HG03460 (cell line): ENCODE measurements at regions not wholly inside any gene's neighbourhood (a gene's known extent, or its start where the extent isn't known, plus 50 kb on each side); places are given as distances from the start of the nearest gene placed in this dataset.

Experiments used
- ATAC-seq: cut with Tn5 transposase; IDR thresholded peaks from one replicate; pipeline ENCODE4 v1.9.1; 2021; ENCODE audit not compliant: unreplicated experiment

DNA sequence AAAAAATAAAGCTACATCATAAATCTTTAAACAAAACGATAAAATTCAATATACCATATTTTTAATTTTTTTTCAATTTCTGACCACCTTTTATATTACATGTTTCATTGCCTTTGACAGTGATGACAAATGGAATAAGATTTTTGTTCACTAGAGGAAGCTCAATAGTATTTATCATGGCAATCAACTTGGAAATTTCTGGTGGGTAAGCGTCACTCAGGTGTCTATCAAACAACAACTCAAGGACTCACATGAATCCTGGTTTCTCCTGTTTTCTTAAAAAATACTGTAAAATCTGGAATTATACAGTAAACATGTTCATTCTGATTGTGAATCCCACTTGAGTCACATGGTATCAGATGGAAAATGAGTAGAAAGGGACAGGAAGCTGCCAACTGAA is 782.2 kb downstream of the OTOL1 start:
- ATAC-seq = no peak

DNA sequence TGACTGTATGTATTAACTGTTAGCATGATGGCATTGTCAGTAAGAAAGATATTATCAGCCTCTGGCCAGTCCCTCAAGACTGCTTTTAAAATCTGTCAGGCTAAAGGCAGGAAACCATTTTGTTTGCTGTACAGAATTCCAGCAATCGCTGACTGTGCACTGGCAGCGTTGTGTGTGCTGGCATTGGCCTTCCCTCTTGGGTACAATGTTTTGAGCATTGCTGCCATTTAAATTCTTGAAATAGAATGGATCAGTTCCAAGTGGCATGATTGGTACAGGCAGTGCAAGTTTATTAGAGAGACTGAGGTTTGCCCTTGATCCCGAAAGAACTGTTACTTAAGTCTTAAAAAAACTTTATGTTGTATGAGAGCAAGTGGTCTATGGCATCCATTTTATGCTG is 788.7 kb downstream of the OTOL1 start:
- ATAC-seq = no peak

DNA sequence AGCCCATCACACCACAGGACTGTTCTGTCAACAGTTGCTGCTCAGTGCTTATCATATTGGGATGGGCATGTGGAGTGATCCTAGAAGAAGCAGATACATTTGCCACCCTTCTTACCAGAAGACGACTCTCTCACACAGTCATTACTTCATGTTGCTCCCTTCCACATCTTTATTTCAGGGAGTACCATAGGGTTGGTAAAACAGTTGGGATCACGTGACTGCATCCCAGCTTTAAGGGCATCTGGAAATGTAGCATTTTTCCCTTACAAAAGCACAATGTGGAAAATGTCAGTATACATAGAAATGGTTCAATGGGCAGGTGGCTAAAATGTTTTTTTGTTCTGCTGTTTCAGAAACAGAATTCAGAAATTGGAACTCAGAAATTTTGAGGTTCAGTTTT is 791.0 kb downstream of the OTOL1 start:
- no peak for ATAC-seq

DNA sequence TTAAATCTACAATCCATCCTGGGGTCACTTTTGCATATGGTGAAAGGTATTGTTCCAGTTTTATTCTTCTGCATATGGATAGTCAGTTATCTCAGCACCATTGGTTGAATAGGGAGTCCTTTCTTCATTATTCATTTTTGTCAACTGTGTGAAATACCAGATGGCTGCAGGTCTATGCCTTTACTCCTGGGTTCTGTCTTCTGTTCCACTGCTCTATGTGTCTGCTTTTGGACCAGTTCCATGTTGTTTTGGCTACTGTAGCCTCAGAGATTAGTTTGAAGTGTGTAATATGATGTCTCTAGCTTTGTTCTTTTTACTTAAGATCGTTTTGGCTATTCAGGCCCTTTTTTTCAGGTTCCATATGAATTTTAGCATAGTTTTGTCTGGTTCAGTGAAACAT is 795.8 kb downstream of the OTOL1 start:
- no peak for ATAC-seq

DNA sequence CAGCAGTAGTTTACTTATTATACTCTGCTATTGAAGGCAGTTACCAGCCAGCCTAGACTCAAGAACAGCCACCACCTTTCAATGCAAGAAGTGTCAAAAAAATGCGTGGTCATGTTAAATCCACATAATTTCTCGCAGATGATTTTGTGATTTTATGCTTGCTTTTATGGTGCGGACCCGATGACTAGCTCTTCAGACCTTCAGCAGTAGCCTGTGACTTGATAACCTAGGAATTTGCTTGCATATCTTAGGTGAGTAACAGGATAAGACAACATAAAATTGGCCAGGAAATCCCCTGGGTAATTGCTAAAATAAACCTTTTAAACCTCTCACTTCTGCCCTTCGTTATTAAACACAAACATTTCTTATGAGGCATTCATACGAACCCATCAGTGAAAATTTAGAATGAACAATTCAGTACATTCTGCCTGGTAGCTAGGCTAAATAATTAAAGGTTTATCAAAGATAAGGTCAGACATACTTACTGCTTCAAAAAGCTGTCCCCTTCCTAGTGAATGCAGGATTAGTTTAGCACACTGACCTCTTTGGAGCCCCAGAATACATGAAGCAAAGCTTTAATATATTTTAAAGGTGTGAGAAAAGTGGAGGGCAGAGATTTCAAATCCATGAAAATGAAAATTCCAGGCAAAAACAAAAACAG is 798.8 kb downstream of the OTOL1 start:
- no peak for ATAC-seq

DNA sequence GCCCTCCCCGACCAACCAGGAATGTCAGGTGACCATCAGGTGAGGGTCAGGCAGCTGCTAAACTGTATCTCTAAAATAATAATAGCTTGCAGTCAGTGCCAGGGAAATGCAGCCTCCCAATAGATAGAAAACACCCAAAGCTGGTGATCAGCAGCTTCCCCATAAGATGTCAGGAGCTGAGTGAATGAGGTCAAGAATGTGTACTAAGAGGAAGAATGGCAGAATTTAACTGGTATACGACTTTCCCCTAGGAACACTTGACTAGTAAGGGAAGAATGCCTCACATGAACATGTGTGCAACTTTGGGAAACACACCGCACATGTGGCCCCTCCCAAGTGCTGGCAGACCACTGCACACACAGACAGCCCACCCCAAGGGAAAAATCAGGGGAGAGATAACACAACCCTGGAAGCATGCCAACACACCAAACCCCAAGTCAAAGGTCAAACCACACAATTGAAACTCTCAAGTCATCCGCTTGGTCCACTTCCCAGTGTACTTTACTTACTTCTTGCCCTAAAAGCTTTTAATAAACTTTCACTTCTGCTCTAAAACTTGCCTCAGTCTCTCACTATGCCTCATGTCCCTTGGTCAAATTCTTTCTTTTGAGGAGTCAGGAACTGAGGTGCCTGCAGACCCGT is 806.5 kb downstream of the OTOL1 start:
- ATAC-seq = no peak

DNA sequence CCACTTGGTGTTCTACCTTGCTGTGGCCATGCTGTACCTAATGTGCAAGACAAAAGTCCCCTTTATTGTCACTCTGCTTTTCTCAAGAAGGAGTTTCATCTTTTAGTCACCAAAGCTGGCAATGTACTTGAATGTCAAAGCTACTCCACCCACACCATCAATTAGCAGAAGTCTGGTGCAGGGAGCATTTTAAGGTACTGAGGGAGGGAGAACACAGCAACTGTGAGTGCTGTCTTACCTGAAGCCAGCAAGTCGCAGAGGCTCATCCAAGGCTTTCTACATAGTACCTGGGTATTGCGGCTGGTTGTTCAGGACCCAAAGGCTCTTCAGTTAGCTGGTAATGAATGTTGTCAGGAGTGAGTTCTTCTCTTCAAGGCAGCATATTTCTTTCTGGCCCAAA is 820.4 kb downstream of the OTOL1 start:
- ATAC-seq = no peak

DNA sequence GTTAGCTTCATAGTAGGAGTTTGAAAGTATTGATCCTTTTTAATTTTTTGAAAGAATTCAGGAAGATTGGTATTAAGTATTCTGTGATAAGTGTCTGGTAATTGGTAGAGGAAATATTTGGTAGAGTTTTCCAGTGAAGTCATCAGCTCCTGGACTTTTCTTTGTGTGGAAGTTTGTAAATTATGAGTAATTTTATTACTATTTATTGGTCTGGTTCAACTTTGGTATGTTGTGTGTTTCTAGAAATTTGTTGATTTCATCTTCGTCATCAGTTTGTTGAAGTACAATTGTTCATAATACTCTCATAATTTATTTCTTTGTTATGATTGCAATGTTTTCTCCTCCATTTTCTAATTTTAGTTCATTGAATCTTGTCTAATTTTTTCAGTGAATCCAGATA is 832.0 kb downstream of the OTOL1 start:
- no peak for ATAC-seq

DNA sequence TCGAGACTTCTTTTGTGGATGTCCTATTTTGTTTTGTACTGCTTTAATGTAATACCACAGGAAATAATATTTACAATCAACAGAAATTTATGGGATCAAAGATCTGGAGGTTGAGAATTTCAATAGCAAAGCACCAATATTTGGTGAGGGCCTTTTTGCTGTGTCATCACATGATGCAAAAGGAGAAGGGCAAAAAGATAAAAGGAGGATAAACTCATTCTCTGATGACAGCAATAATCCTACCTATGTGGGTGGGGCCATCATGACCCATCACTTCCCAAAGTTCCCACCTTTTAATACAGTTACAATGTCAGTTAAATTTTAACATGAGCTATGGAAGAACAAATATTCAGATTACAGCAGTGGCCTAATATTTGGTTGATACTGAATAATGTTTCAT is 832.9 kb downstream of the OTOL1 start:
- ATAC-seq = no peak

DNA sequence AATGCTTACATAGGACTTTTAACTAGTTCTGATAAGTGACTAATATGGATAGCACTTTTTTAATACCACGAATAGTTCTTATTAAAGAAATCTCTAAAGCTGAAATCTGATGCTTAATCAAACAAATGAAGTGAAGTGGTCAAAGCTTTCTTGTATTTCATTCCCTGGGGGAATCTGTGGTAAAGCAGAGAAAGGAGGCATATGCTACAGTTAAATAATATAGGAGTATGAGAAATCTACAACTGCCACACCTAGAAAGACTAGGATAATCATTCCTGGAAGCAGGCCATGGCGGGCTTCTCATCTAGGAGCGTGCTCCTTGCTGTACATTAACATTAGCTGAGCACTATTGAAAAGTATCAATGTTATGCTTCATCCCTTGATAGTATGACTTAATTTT is 835.7 kb downstream of the OTOL1 start:
- ATAC-seq = no peak

DNA sequence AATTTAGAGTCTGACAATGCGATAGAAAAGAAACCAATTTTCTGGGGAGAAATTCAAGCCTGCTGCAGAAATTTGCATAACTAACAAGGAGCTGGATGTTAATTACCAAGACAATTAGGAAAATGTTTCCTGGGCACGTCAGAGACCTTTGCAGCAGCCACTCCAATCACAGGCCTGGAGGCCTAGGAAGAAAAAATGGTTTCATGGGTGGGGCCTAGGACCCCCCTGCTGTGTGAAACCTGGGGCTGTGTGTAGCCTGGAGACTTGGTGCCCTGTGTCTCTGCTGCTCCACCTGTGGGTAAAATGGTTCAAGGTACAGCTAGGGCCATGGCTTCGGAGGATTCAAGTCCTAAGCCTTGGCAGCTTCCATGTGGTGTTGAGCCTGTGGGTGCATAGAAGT is 837.9 kb downstream of the OTOL1 start:
- no peak for ATAC-seq

DNA sequence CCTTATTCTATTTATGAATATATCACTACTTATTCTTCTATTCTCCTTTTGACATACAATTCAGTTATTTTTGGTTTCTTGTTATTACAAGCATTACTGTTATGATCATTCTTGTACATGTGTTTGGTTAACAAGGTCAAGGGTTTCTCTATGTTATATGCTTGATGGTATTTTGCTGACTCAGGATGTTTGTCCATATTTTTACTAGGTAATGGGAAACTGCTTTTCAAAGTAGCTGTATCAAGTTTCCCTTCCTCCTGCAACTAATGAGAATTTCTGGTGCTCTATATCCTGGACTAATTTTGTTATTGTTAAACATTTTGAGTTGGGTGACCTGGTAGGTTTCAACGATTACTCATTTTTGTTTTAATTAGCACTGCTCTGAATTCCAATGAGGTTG is 841.0 kb downstream of the OTOL1 start:
- no peak for ATAC-seq

DNA sequence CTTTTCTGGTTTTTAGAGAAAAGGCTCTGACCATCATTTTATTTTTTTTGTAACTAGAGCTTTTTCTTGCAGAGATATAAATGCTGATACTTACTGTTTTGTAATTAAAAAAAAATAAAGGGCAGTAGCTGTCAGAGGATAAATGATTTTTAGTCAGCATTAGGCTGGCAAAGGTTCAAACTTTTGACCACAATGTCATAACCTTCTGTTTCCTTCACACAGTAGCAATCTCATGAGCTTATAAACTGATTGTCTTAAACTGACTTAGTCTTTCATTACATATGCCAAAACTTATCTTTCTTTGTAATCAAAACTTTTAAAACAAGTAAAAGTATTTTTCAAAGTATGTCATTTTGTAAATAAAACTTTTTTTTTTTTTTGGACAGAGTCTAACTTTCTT is 841.9 kb downstream of the OTOL1 start:
- ATAC-seq = no peak

DNA sequence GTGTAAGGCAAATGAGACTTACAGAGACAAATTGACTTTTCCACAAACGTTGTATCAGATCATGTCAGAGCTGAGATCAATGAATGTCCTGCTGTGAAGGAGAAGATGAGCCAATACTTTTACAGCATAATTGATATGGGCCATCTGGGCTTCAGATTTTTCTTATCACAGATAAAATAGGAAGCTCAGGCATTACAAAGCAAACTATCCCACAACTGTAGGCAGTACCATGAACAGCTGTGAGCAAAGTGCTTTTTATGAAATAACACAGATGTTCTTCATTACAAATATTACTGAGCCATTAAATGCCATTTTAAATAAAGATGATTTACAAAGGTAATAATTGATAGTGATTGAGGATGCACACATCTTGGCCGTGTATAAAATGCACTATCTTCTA is 852.3 kb downstream of the OTOL1 start:
- no peak for ATAC-seq

DNA sequence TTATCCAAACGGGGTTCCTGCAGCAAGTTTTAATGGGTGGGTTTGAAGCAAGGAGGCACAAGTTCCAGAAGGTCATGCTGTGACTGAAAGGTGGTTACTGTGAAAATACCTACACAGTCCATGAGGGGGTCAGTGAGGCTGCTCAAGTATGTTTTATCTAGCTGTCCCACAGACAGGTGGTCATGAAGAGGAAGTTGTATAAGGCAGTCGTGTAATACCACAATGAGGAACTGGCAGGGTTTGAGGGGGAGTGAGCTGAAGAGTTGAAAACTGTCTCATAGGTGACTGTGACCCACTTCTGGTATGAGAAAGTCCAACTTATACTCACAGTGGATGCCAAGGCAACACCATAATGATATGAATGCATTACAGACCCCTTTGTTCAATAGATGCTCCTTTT is 856.8 kb downstream of the OTOL1 start:
- no peak for ATAC-seq

DNA sequence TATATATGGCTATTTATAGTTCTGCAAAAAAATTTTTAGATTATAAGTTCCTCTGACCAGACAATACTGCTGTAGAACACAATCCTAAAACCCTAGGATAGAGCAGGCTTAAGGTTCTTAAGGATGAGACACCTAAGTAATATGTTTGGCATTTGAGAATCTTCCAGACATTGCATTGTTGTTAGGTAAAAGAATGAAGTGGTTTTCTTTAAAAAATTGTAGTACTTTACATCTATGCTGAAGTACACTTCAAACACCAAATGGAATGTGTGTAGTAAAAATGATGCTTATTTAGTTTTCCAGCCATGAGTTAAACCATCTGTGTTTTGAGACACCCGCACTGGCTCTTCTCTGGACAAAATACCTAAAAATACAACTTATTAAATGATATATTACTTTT is 857.7 kb downstream of the OTOL1 start:
- ATAC-seq = no peak

DNA sequence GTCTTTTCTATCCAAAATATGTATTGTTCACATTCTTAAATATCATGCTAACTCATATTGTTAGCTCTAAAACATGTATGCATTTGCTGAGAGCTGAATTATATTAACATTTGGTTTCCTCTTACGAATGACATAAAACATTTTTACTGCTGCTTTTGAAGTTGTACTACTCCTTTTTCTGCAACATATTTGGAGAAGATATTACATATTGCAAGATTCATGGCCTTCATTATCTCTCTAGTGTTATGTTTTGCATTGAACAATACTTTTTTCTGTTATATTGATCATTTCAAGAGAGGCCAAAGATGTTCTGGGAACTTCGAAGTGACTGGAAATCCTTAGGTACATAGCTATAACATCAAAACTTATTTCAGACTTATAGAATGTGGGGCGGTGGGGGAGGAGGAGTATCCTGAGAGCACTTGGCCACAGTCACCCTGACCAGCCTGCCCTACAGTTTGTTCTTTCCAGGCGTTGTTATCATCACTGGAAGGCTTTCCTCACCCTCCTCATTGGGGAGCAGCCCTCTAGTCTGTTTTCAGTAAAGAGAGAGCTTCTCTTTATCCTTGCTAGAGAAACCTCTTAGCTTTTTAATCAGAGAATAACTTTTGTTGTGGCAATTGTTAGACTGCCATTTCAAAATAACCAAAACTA is 868.6 kb downstream of the OTOL1 start:
- no peak for ATAC-seq

DNA sequence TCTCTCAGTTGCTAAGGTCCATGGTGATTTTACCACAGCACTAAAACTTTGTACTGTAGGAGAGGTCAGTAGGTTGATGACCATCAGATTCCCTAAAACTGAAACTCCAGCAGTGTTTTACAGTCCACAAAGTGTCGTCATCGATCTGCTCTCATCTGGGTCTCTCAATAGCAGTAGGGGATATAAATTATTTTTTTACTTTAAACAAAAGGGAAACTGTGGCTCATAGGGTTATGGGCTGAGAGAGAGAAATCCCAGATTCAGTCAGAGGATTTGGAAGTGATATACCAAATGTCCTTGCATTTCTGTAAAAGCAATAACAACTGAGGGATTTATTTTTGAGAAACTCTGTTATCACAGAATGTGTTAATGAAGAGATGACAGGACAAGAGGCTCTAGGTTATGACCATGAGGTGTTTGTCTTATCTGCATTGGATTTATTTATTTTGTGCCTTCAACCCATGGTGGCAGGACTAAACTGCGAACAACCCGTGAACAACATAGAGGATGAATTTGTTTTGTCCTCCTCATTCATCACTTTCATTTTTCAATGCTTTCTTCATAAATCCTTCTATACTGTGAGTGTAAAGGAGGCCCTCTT is 869.7 kb downstream of the OTOL1 start:
- ATAC-seq = no peak

DNA sequence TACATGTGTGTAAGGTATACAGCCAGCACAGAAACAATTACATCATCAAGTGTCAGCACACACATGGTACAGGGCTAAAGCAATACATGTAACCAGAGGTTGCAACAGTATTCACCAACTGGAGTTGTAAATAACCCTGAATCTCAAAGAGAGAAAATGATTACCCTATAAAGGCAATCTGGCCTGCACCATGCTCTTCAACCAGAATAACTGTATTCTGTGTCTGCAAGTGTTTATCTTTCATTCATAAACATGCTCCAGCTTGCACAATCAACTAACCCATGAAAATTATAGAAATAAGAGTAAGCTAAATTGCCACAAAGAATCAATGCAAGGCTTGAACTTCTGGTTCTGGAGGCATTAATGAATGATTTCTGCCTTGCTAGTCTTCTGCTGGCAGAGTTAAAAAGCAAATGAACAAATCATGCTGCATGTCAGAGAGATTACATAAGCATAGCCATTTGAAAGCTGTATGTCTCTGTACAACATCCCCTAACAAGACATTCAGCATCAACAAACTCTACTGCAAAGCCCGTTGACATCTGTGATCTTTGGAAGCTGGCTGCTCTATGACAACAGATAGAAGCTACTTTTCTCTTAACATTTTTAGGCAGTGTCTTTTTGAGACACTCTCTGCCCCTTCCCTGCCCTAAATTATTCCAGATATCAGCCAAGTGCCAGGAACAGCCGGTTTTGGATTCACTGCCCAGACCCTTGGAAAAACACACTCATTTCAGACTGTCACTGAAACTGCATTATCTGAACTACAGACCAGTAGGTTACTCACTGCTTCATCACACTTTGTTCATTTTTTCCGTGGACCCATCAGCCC is 871.0 kb downstream of the OTOL1 start:
- ATAC-seq = no peak

DNA sequence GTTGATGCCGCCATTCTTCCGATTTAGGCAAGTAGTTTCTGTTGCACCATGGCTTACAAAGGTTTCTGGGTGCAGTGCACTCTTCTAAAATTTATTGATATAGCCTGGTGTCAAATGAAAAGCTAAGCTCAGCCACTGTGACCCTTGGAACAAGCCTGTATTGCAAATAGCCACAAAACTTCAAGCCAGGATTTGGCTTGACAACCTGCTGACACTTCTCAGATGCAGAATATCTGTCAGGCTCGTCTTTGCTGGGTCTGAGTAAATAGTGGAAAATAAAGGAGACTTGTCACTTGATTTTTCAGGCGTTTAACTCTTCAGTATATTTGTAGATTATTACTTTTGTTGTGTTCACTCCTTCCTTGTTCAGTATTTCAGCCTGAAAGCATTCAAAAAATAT is 871.8 kb downstream of the OTOL1 start:
- no peak for ATAC-seq

DNA sequence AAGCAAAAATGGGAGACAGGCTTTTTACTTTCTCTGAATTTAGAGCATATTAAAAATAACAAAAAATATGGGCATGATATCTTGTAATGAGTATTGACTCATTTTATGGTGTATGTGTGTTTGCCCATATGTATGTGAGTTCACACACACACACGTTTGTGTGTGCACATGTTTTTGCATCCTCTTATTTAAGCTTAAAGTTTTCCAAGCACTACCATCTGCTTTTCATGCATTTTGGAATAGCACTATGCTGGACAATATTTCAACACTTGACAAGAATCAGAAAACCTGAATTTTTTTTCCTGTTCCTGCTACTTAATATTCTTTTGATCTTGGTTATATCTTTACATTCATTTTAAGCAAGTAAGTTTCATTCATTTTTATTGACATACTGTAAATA is 872.7 kb downstream of the OTOL1 start:
- no peak for ATAC-seq
